Hepatic stellate cell (primary cell): ENCODE measurements at regions not wholly inside any gene's neighbourhood (a gene's known extent, or its start where the extent isn't known, plus 50 kb on each side); places are given as distances from the start of the nearest gene placed in this dataset.
"Not testable (repeated sequence)": the region's sequence is repeated elsewhere in the genome, so short reads cannot be mapped to it uniquely, and the experiment has no call there.

Experiments
- DNase-seq: peaks from one replicate; pipeline ENCODE4 v3.0.0; 2011; ENCODE audit warnings: low spot score

DNA sequence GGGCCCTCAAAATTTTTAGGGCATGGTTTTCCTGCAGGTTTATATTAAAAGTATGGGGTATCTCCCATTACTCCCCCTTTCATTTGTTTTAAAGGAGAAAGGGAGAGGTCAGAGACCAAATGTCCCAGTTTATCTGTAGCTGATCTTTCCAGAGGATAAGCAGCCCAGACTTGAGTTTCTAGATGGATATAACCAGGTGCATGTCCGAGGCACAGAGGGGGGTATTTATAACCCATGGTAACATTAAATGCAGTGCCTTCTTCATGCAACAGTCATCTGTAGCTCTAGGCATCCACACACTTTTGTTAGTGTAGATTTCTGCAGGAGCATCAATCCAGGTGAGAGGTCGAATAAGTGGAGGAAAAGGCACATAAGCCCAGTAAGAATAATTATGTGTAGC lies 890.3 kb upstream of the GOT2 start:
- DNase-seq: not testable (repeated sequence)

DNA sequence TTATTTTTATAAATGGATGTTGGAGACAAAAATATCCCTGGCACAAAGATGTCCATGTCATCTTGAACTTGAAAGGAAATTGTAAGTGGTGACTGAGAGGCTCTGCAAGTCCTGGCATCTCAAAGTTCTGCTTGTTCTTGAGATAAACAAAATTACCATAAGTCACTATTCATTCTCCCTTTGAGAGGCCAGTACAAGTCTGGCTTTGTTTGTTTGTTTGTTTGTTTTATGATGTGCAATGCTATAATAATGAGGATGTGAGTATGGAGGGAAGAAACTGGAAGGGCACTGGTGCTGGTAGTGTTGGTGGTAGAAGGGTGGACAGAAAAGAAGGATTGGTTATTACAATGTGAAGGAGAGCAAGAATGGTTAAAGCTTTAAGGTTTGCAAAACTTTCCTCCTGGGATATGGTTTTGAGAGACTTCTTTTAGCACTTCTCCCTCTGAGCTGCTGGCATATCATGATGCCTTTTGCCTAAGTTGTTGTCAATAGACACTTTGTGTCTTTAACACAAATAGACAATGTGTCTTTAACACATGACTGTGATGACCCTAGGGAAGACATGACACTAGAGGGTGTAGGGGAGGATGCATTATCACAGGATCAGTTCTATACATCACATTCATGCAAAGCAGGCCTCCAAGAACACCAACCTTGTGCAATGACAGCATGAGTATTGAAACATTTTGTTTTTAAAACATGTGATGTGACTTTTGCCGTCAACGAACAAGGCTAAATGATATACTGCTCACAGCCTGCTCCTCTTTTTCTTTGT lies 880.5 kb upstream of the GOT2 start:
- DNase-seq: no peak

DNA sequence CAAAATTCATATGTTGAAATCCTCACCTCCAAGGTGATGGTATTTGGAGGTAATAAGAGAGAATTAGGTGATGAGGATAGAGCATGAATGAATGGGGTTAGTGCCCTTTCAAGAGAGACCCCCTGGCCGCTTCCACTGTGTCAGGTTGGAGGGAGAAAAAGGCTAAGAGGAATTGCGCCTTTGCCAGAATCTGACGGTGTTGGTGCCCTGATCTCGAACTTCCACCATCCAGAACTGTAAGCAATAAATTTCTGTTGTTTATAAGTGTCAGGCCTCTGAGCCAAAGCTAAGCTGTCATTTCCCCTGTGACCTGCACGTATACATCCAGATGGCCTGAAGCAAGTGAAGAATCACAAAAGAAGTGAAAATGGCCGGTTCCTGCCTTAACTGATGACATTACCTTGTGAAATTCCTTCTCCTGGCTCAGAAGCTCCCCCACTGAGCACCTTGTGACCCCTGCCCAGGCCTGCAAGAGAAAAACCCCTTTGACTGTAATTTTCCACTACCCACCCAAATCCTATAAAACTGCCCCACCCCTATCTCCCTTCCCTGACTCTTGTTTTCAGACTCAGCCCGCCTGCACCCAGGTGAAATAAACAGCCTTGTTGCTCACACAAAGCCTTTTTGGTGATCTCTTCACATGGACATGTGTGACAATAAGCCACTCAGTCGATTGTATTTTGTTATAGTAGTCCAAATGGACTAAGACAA lies 878.9 kb upstream of the GOT2 start:
- not testable (repeated sequence) for DNase-seq

DNA sequence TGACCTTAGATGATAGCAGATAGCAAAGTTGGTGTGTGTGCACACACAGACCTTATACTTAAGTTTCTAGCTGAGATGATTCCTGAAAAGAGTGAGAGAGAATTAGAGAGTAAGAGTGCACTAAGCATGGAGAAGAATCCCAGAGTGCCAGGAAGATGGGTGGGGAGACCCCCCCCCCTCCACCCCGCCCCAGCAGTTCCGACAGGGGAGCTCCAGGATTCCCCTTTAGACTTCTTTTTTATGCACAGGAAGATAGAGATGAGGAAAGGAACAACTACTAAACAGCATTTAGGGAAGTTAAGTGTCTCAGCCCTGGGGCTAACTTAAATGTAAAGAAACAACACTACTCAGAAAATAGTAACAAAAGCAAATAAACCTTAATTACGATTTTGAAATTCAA lies 878.0 kb upstream of the GOT2 start:
- DNase-seq: no peak

DNA sequence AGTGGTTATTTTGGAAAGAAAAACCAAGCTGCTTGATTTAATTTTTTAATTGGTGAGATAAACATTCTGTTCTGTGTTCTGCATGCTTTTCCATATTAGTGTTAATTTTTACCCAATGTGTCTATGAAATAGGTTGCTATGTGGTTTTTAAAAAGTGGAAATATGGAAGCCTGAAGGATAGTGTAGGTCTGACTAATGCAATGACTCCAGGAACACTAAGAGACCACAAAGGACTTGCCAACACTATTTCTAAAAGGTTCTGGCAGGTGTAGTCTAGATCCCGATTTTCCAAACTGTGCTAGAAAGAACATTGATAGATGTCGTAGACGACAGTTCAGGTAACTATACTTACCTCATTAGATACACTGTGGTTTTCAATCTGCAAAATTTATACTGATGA lies 877.4 kb upstream of the GOT2 start:
- DNase-seq: no peak

DNA sequence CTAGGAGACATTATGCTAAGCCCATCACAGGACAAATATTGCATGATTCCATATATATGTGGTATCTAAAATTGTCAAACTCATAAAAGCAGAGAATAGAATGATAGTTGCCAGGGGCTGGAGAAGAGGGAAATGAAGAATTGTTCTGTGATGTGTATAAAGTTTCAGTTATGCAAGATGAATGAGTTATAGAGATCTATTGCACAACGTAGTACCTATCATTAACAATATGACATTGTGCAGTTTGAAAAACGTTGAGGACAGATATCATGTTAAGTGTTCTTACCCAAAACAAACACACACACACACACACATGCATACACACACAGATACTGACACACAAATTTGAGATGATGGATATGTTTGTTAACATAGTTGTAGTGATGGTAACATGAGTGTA lies 871.6 kb upstream of the GOT2 start:
- no peak for DNase-seq

DNA sequence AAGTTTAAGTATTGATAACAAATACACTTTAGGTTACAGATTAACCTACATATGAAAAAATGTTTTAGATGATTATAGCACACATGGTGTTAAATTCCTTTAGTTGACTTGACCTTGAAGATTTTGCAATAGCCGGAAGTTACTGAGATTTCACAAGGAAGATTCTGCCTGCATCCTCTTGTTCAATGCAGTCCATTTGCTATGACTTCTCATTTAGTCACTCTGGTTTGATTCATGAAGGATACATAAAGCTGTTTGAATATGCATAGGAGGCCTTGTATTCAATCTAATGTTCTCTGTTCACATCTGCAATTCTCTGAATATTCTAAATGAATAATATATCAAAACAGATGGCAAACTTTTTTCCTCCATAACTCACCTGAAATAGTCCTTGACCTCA lies 870.2 kb upstream of the GOT2 start:
- no peak for DNase-seq

DNA sequence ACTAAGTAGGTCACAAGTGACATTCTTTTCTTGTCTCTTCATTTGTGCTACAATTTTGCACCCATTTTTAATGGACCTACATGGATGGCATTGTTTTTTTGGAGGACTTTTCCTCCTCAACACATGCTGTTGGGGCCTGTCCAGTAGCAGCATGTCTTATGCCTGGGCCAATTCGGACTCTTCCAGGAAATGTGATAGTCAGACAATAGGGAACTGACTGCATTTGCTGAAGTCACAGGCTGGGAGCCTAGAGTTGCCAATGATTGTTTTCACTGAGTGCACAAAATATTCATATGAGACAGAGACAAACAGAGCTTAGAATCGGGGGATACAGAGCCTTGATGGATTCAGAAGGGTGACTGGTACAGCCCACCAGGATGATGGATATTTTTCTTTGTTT lies 867.3 kb upstream of the GOT2 start:
- DNase-seq: no peak

DNA sequence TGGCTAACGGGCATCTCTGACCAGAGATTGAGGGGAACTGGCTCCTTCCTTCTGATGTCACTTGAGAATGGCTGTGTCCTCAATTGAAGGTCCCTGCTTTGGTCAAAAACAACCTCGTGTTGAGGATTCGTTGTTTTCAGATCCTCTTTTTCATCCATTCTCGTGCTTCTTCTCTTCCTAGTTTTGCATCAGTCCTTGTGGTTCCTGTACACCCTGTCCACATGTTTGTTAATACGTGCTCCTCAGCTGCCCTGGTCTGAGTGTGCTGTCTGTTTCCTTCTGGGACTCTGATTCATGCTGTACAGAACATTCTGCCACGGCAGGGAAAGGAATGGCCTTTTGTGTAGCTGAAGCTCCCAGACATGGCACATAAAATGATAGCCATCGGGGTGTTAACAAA lies 863.2 kb upstream of the GOT2 start:
- DNase-seq: no peak

DNA sequence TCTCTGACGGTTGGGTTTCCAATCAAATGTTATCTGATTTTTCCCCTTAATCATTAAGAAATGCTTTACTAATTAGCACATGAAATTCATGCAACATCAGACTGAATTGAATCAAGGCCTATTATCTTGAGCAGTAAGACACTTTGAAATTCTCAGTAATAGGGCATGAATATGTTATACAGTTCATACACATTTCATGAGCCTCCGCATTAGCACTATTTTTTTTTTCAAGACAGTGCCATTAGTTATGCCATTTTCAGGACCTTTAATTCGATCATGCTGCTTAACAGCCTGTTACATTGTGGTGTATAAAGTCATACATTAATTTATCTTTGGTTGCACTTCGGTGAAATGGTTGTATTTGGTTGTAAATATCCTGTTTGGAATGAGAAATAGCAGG lies 862.6 kb upstream of the GOT2 start:
- no peak for DNase-seq

DNA sequence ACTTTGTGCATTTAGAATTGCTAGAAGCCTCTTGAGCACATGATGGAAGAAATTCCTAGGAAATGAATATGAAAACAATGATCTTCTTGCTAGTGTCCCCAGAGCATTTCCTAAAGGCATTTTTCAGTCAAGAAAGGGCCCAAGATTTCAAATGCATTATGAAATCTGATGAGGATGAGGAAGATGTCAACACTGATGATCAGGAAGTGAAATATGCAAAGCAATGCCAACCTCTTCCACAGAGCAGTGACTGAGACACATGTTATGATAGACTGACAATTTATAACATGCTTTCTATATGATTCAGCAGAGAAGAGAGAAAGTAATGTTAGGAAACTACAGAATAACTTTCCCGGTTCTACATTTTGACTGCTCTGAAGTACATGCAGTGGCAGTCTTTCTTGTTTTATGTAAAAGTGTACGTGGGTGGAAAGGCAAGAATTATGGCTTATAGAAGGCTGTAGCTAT lies 859.1 kb upstream of the GOT2 start:
- DNase-seq: peak; percentile 31

DNA sequence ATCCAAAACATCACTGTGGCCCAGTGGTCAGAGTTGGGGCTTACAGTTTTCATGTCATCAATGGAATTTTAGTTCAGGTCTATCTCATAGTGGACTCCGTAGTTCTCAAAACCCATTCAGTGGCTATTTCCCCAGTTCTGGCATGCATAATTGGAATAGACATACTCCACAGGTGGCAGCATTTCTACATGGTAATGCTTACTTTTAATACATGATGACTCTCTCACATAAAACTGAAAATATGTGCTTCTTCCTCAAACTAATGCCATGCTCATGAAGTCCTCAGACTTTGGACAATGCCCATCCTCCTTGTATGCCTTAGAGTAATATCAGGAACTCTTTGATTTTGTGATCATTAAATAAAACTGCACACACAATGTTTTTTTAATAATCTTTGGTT lies 857.4 kb upstream of the GOT2 start:
- DNase-seq: no peak

DNA sequence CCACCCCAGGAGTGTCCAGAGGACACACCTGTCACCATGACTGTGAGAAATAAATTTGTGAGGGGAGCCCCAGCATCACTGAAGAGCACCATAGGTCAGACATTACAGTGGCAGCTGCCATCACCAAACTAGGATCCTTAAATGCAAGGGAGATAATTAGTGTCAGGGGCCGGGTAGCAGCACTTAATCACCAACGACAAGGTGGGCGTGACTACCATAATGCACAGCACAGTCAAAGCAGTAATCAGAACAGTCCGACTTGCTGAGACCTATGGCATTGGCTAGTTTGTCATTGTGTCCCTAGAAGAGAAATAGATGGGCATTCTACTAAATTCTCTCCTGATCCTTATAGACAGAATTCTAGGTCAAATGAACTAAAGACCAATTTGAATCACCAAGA lies 856.7 kb upstream of the GOT2 start:
- DNase-seq: no peak

DNA sequence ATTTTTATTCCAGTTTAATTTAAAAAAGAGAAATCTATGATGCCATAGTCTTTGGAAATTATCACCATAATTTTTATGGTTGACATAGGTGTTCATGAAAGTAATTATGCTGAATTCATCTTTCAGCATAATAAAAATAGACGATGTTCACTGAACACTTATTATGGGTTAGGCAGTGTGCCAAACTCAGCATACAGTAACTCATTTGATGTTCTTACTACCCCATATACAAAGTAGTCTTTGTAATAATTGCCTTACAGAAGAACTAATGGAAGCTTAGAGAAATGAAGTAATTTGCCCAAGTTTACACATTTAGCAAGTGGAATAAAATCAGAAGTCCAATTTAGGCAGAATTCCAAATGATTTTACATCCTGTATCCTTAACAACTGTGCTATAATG lies 852.2 kb upstream of the GOT2 start:
- DNase-seq: no peak

DNA sequence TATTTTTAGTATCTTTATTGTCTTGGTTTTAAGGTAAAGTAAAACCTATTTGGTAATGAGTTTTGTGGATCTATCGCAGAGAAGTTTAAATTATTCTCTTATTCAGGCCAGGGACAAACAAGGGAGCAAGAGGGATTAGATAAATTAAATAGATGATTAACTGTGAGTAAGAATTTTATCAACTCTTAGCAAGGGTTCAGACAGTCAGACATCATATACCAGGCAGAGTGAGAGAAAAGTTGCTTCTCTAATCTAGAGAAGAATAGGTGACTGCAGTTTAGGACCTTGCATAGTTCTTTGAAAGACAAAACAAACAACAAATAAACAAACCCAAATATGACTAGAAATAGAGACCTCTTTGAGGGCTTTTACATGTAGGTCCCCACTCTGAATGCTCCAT lies 840.2 kb upstream of the GOT2 start:
- DNase-seq: no peak

DNA sequence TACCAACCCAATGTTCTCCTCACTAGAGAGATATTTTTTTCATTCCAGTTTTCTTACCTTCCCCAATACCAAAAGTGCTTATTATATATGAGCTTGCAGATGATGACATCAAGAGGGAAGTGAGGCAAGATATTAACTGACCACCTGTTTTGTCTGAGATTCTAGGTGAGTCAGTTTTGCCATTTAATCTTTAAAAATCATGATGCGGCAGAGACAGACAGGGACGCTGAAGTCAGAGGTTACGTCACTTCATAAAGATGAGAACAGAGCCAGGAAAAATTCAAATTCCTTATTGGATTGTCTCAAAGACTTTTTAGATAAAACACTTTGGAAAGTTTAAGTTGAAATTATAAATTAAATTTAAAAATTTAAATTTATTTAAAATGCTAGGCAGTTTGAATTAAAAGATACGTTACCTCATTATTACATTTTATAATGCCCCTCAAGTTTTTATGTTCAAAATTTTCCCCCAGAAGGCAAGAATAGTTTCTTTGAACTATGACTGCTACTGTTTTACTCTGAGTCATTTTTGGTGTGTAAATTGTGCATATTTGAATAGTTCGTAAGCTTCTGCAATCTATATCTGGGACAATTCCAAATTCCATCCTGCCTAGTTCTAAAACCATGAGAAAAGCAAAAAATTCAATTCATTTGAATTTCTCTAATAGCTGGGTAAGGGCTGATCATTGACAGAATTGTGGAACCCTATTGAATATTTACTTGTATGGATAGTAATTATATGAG lies 839.6 kb upstream of the GOT2 start:
- peak; percentile 11 for DNase-seq

DNA sequence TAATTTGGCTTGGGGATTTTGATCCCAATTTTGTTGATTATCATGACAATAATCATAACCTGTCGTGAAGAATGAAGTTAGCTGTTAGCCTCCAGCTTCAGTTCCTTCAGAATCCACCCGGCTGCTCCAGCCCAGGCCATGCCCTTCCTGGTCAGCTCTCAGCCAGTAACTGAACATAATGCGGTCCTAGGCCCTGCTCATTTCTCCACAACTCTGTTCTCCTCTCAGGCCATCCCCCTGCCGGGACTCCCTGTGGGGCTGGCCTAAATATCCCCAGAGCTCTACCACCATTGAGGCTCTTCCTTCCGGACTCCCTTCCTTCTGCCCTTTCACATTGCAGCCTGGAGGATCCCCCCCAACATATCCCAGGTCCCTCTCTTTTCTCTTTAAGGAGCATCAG lies 833.4 kb upstream of the GOT2 start:
- no peak for DNase-seq

DNA sequence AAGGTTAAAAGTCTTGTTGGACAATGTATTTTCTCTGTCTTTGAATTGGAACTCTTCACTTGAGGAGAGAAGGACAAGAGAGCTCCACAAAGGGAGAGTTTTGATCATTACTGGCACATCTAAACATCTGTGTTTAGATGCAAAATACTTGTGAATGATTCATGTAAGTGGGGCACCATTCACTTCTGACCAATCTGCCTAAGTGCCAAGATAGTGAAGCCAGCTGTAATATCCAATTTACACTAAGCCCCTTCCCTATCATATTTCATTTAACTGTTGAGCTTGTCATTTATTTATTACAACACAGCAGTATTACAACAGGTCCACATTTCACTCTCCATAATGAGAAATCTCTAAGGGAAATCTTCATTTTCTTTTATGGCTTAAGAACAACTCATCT lies 832.3 kb upstream of the GOT2 start:
- DNase-seq: no peak

DNA sequence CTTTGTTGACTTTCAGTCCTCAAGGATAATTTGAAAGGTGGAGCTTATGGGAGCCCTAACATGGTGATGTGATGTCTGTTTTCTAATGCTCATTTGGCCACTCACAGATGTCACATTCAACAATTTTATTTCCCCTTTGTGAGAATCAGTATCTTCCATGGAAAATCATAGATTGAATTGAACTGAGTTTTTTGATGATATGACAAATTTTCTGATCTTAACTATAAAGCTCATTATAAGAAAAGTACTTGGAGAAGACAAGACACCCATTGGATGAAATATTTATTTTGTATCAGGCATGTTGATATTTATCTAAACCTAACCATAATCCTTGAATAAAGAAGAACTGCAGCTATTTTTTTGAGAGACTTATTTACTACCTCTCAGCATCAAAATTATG lies 824.6 kb upstream of the GOT2 start:
- DNase-seq: no peak

DNA sequence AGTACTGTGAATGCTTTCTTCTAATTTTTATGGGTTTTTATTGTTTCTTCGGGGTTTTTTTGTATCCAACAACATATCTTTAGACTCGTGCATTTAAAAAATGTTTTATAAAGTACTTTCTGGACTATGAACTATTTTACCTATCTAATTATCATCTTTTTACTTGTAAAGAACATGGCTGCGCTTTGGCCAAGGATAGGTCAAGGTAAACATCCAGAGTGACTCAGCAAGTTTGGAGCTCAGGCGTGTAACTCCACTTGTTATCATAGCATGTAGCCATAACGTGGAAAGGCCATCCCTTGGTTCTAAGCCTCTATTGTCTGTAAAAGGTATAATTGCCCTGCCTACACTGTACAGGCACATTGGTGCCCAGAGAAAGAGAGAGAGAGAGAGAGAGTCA lies 818.0 kb upstream of the GOT2 start:
- DNase-seq: no peak

DNA sequence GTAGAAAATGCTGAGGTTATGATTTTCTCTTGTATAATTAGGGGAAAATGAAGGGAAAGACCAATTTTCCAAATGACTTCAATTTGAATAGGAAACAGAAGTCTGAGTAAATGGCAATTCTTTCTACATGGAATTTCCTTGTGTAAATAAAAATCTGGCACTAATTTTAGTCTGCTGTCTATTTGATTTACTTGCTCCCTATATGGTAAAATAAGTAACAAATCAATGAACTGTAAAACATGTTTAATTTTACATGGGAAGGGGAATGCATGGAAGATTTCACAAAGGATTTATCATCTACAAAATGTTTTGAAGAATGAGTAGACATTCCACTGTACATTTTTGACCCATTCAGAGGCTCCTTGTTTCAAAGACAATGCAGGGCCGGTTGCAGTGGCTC lies 811.6 kb upstream of the GOT2 start:
- no peak for DNase-seq

DNA sequence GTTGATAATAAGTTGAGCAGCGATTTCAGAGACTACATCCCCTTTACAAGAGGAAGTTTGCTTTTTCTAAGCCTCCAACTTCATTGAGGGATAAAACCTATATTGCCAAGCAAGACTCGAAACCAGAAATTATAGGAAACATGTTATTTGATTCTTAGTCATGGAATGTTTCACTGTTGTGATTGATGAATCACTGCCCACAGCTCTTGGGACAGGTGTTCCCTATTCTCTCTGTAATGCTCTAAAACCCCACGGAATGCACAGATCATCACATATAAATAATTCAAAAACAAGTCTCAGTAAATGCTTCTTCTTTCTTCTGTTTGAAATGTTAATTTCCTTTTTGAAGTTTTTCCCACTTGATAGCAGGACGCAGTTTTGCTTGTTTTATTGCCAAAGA lies 809.5 kb upstream of the GOT2 start:
- no peak for DNase-seq

DNA sequence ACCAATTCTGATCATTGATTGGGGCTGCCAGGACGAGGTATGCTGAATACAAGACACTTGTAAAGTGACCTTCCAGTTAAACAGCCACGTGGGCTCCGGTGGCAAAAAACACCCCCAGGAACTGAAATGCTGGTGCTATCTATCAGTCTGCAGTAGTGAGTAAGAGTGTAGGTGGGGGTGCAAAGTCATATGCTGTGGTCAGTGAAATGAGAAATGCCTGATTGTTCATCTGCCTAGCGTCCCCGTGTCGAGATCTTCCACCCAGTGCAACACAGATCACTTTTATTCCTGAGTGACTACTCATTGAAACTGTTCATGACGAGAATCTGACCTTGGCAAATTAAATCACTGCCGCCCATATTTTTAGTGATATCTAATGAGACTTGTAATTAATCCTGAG lies 806.5 kb upstream of the GOT2 start:
- no peak for DNase-seq
